Keratinocyte (primary cell): ENCODE measurements at regions not wholly inside any gene's neighbourhood (a gene's known extent, or its start where the extent isn't known, plus 50 kb on each side); places are given as distances from the start of the nearest gene placed in this dataset.

Experiments used
- DNase-seq: peaks from one replicate; pipeline ENCODE4 v3.0.0-alpha.2; 2011; ENCODE audit warnings: low read depth, missing footprints, low spot score
- FAIRE-seq: peaks from 2 replicates; lab custom pipeline; 2011; peaks lifted over from hg19 to GRCh38; lab: Jason Lieb, UNC
- H2AFZ ChIP-seq: 2 replicates; pipeline ENCODE4 v1.6.0; 2012; ENCODE audit warnings: low read length, control low read depth, inconsistent platforms; ENCODE audit not compliant: control insufficient read depth
- H3K27ac ChIP-seq: 2 replicates; pipeline ENCODE4 v1.5.1; 2011; ENCODE audit warnings: low read length; ENCODE audit not compliant: control insufficient read depth, insufficient read depth
- H3K27me3 ChIP-seq: 3 replicates; pipeline ENCODE4 v1.6.0; 2011; ENCODE audit warnings: low read length; ENCODE audit not compliant: control insufficient read depth, insufficient read depth; ENCODE audit errors: extremely low read depth
- H3K36me3 ChIP-seq, 2 experiments: 2 replicates in 1 of 2; 3 replicates in 1 of 2; pipeline ENCODE4 v1.5.1; 2011; ENCODE audit warnings: low read length in 2 of 2, mild to moderate bottlenecking in 1 of 2; ENCODE audit not compliant: control insufficient read depth in 2 of 2, insufficient read depth in 2 of 2; ENCODE audit errors: extremely low read depth in 1 of 2
- H3K4me1 ChIP-seq: 3 replicates; pipeline ENCODE4 v1.5.1; 2011; ENCODE audit warnings: low read length; ENCODE audit not compliant: control insufficient read depth, insufficient read depth; ENCODE audit errors: extremely low read depth
- H3K4me2 ChIP-seq: 3 replicates; pipeline ENCODE4 v1.6.0; 2011; ENCODE audit warnings: low read depth, low read length; ENCODE audit not compliant: control insufficient read depth, insufficient read depth; ENCODE audit errors: extremely low read depth
- H3K4me3 ChIP-seq, 3 experiments: fragments of 200-600 bp in 1 of 3; sonication (generic) in 1 of 3; 2 replicates in 2 of 3; 3 replicates in 1 of 3; pipeline ENCODE4 v1.5.1; 2011 to 2016; ENCODE audit warnings: low read length in 3 of 3, mild to moderate bottlenecking in 3 of 3, control low read depth in 2 of 3, inconsistent platforms in 1 of 3, low read depth in 1 of 3, mixed read lengths in 1 of 3, mixed run types in 1 of 3, moderate library complexity in 1 of 3; ENCODE audit not compliant: control insufficient read depth in 2 of 3, insufficient read depth in 2 of 3; ENCODE audit errors: extremely low read depth in 1 of 3
- H3K79me2 ChIP-seq: 2 replicates; pipeline ENCODE4 v1.6.0; 2012; ENCODE audit warnings: low read length; ENCODE audit not compliant: control insufficient read depth, insufficient read depth
- H3K9ac ChIP-seq: 3 replicates; pipeline ENCODE4 v1.6.0; 2011; ENCODE audit warnings: low read length; ENCODE audit not compliant: control insufficient read depth, insufficient read depth; ENCODE audit errors: extremely low read depth
- H3K9me1 ChIP-seq: 3 replicates; pipeline ENCODE4 v1.6.0; 2011; ENCODE audit warnings: low read length; ENCODE audit not compliant: control insufficient read depth, insufficient read depth; ENCODE audit errors: extremely low read depth
- H3K9me3 ChIP-seq: 2 replicates; pipeline ENCODE4 v1.5.1; 2012; ENCODE audit warnings: low read depth, low read length; ENCODE audit not compliant: control insufficient read depth
- H4K20me1 ChIP-seq: 3 replicates; pipeline ENCODE4 v1.6.0; 2011; ENCODE audit warnings: low read length; ENCODE audit not compliant: control insufficient read depth, insufficient read depth; ENCODE audit errors: extremely low read depth
- CTCF ChIP-seq, 3 experiments: IDR thresholded peaks in 1 of 3; conservative IDR thresholded peaks in 1 of 3; optimal IDR thresholded peaks in 1 of 3; 2 replicates in 2 of 3; 3 replicates in 1 of 3; pipeline versions ENCODE3 to v1.5.1; 2011; ENCODE audit warnings: low read length in 3 of 3, mild to moderate bottlenecking in 3 of 3, moderate library complexity in 2 of 3, control low read depth in 1 of 3, inconsistent platforms in 1 of 3; ENCODE audit not compliant: insufficient read depth in 2 of 3; ENCODE audit errors: extremely low read depth in 1 of 3
- EZH2 ChIP-seq: IDR thresholded peaks from one replicate; pipeline ENCODE4 v1.6.1; 2012; ENCODE audit warnings: inconsistent platforms, mild to moderate bottlenecking, low read length, moderate library complexity
- dilution Hi-C: fragments of 300-500 bp; cut with MboI; formaldehyde crosslinking; loops from one replicate; pipeline ENCODE4 v1.7.0; 2020; ENCODE audit warnings: low sequenced_read_pairs; ENCODE audit not compliant: extremely low pct_ligation_motif_present

- Histone ChIP-seq H3K9me1 (no peaks in the 10 kb centered on the region), H3K4me2 (no peak overlapping the region), H3K27ac (no peak overlapping the region), H4K20me1 (no peaks in the 10 kb centered on the region), H2AFZ (no peak overlapping the region), H3K36me3 (no peaks in the 10 kb centered on the region), H3K9me3 (no peaks in the 10 kb centered on the region), H3K9ac (no peak overlapping the region), H3K4me3 (no peak overlapping the region), H3K4me1 (peaks cover 2% of the 10 kb centered on the region), H3K27me3 (no peaks in the 10 kb centered on the region), H3K79me2 (no peaks in the 10 kb centered on the region)
- dilution Hi-C loops: no loop called here
- TF ChIP-seq EZH2 (no peak), CTCF (optimal IDR thresholded peaks at IDR 0.05 in 1 of 3, IDR thresholded peaks at IDR 0.05 in 1 of 3, conservative IDR thresholded peaks at IDR 0.05 in 1 of 3; ENCODE audit: extremely low read depth in 1 of 3, insufficient read depth in 2 of 3, low read length in 3 of 3) (no peak)
- no peak for FAIRE-seq
- DNase-seq: no peak
Observed at GRCh38 chr11:42337786-42338455, 878.5 kb upstream of the LRRC4C start.

- TF ChIP-seq EZH2 (no peak), CTCF (optimal IDR thresholded peaks at IDR 0.05 in 1 of 3, IDR thresholded peaks at IDR 0.05 in 1 of 3, conservative IDR thresholded peaks at IDR 0.05 in 1 of 3; ENCODE audit: extremely low read depth in 1 of 3, insufficient read depth in 2 of 3, low read length in 3 of 3) (no peak)
- no peak for FAIRE-seq
Observed at GRCh38 chr11:42344204-42344792, 884.8 kb upstream of the LRRC4C start.

More at GRCh38 chr11:42344204-42344792, 884.8 kb upstream of the LRRC4C start:
- no peaks in the 10 kb centered on the region for H3K79me2 ChIP-seq
- dilution Hi-C loops: no loop called here
- no peak overlapping the region for H3K27ac ChIP-seq
- no peaks in the 10 kb centered on the region for H3K9me3 ChIP-seq
- H2AFZ ChIP-seq: no peak overlapping the region
- DNase-seq: no peak
- H3K27me3 ChIP-seq: no peaks in the 10 kb centered on the region
- no peak overlapping the region for H3K9ac ChIP-seq
- no peak overlapping the region for H3K4me2 ChIP-seq
- H3K36me3 ChIP-seq: no peaks in the 10 kb centered on the region
- no peaks in the 10 kb centered on the region for H3K4me1 ChIP-seq
- no peaks in the 10 kb centered on the region for H4K20me1 ChIP-seq
- H3K4me3 ChIP-seq: no peak overlapping the region
- no peaks in the 10 kb centered on the region for H3K9me1 ChIP-seq
